H1 (cell line): ENCODE measurements at regions not wholly inside any gene's neighbourhood (a gene's known extent, or its start where the extent isn't known, plus 50 kb on each side); places are given as distances from the start of the nearest gene placed in this dataset.

Source experiments
- CTCF ChIA-PET: fragments of 300-600 bp; sonication (Branson Sonifier 250); formaldehyde crosslinking; loops from one replicate; lab custom pipeline; 2021; ENCODE audit not compliant: partially characterized antibody; lab: Charles Lee
- POLR2A ChIA-PET: fragments of 300-600 bp; sonication (Branson Sonifier 250); formaldehyde crosslinking; loops from one replicate; lab custom pipeline; 2021; ENCODE audit warnings: inconsistent platforms; ENCODE audit not compliant: partially characterized antibody; lab: Charles Lee
- DNase-seq, 2 experiments: peaks; one replicate each; pipeline versions ENCODE4 v3.0.0 to v3.0.0-alpha.2; 2010 to 2022; ENCODE audit warnings: low spot score in 2 of 2, low read depth in 1 of 2, mixed read lengths in 1 of 2
- FAIRE-seq: peaks from 2 replicates; lab custom pipeline; 2011; peaks lifted over from hg19 to GRCh38; lab: Jason Lieb, UNC
- H2AFZ ChIP-seq: 2 replicates; pipeline ENCODE4 v1.8.1; 2012; ENCODE audit warnings: low read length, inconsistent platforms
- H2AK5ac ChIP-seq: 2 replicates; pipeline ENCODE4 v1.6.1; 2013; ENCODE audit warnings: low read depth, low read length
- H2BK120ac ChIP-seq: replicated peaks from 2 replicates; pipeline ENCODE3; 2013; ENCODE audit warnings: low read depth, low read length, inconsistent platforms
- H2BK12ac ChIP-seq: 2 replicates; pipeline ENCODE4 v1.6.1; 2013; ENCODE audit warnings: low read depth, low read length
- H2BK15ac ChIP-seq: 2 replicates; pipeline ENCODE4 v1.6.1; 2013; ENCODE audit warnings: low read length
- H2BK20ac ChIP-seq: 2 replicates; pipeline ENCODE4 v1.6.1; 2013; ENCODE audit warnings: low read length
- H2BK5ac ChIP-seq: 2 replicates; pipeline ENCODE4 v1.6.1; 2013; ENCODE audit warnings: low read depth, low read length
- H3K14ac ChIP-seq: 2 replicates; pipeline ENCODE4 v1.6.1; 2013; ENCODE audit warnings: inconsistent platforms; ENCODE audit not compliant: insufficient read length
- H3K18ac ChIP-seq: 2 replicates; pipeline ENCODE4 v1.6.1; 2013; ENCODE audit warnings: low read length; ENCODE audit errors: extremely low read depth
- H3K23ac ChIP-seq: 2 replicates; pipeline ENCODE4 v1.6.1; 2013; ENCODE audit warnings: inconsistent platforms; ENCODE audit not compliant: insufficient read length
- H3K23me2 ChIP-seq: 2 replicates; pipeline ENCODE4 v1.6.1; 2013; ENCODE audit warnings: low read depth, low read length
- H3K27ac ChIP-seq: 2 replicates; pipeline ENCODE4 v1.6.1; 2011; ENCODE audit warnings: low read depth, low read length, inconsistent platforms
- H3K27me3 ChIP-seq, 4 experiments: replicated peaks in 1 of 4; 1 replicate in 1 of 4; 2 replicates in 3 of 4; pipeline versions ENCODE4 v1.6.1 to v1.8.1; 2011 to 2013; ENCODE audit warnings: low read length in 3 of 4, mild to moderate bottlenecking in 3 of 4, inconsistent platforms in 2 of 4, mixed read lengths in 2 of 4, moderate library complexity in 1 of 4; ENCODE audit not compliant: control insufficient read depth in 3 of 4, insufficient read depth in 3 of 4; ENCODE audit errors: extremely low read depth in 1 of 4
- H3K36me3 ChIP-seq, 4 experiments: 2 replicates each; pipeline versions ENCODE4 v1.6.1 to v1.8.1; 2011 to 2013; ENCODE audit warnings: mild to moderate bottlenecking in 4 of 4, low read length in 3 of 4, moderate library complexity in 2 of 4, control low read depth in 1 of 4, inconsistent platforms in 1 of 4; ENCODE audit not compliant: insufficient read depth in 4 of 4, control insufficient read depth in 2 of 4
- H3K4ac ChIP-seq: replicated peaks from 2 replicates; pipeline ENCODE3; 2013; ENCODE audit warnings: low read length, low read depth, mixed read lengths, inconsistent platforms; ENCODE audit not compliant: insufficient read length
- H3K4me1 ChIP-seq, 4 experiments: replicated peaks in 1 of 4; 1 replicate in 1 of 4; 2 replicates in 3 of 4; pipeline versions ENCODE4 v1.6.1 to v1.8.1; 2011 to 2013; ENCODE audit warnings: low read length in 3 of 4, inconsistent platforms in 2 of 4, mixed read lengths in 1 of 4; ENCODE audit not compliant: insufficient read depth in 4 of 4, control insufficient read depth in 3 of 4
- H3K4me2 ChIP-seq, 2 experiments: 2 replicates each; pipeline versions ENCODE4 v1.6.1 to v1.8.1; 2011 to 2013; ENCODE audit warnings: low read depth in 2 of 2, low read length in 2 of 2, control low read depth in 1 of 2, inconsistent platforms in 1 of 2, mild to moderate bottlenecking in 1 of 2; ENCODE audit not compliant: insufficient read depth in 1 of 2
- H3K4me3 ChIP-seq, 4 experiments: fragments of 200-600, 300-600 bp in 1 of 4; sonication (generic), shearing (Covaris generic), sonication (Bioruptor Twin) in 1 of 4; 2 replicates each; pipeline versions ENCODE4 v1.5.1 to v1.8.1; 2011 to 2016; ENCODE audit warnings: low read length in 4 of 4, low read depth in 3 of 4, control low read depth in 2 of 4, inconsistent platforms in 2 of 4, mild to moderate bottlenecking in 2 of 4, mixed read lengths in 1 of 4, moderate library complexity in 1 of 4; ENCODE audit not compliant: insufficient read depth in 2 of 4; ENCODE audit errors: extremely low read depth in 1 of 4
- H3K56ac ChIP-seq: replicated peaks from 2 replicates; pipeline ENCODE3; 2013; ENCODE audit warnings: low read depth, mild to moderate bottlenecking, mixed read lengths, low read length, inconsistent platforms; ENCODE audit not compliant: insufficient read length
- H3K79me1 ChIP-seq: 2 replicates; pipeline ENCODE4 v1.6.1; 2013; ENCODE audit warnings: low read depth, low read length, control low read depth
- H3K79me2 ChIP-seq, 2 experiments: 2 replicates each; pipeline versions ENCODE4 v1.6.1 to v1.8.1; 2012 to 2013; ENCODE audit warnings: low read length in 2 of 2, mild to moderate bottlenecking in 2 of 2, inconsistent platforms in 1 of 2; ENCODE audit not compliant: insufficient read depth in 2 of 2, control insufficient read depth in 1 of 2
- H3K9ac ChIP-seq, 4 experiments: replicated peaks in 1 of 4; 1 replicate in 1 of 4; 2 replicates in 3 of 4; pipeline versions ENCODE4 v1.6.1 to v1.8.1; 2011 to 2013; ENCODE audit warnings: low read depth in 3 of 4, low read length in 3 of 4, control low read depth in 2 of 4, mild to moderate bottlenecking in 2 of 4, moderate library complexity in 2 of 4, inconsistent platforms in 1 of 4; ENCODE audit errors: extremely low read depth in 1 of 4
- H3K9me3 ChIP-seq, 2 experiments: 2 replicates each; pipeline versions ENCODE4 v1.6.1 to v1.8.1; 2012 to 2013; ENCODE audit warnings: mild to moderate bottlenecking in 2 of 2, moderate library complexity in 2 of 2, control low read depth in 1 of 2, inconsistent platforms in 1 of 2, low read depth in 1 of 2, low read length in 1 of 2, mixed read lengths in 1 of 2; ENCODE audit not compliant: insufficient read depth in 2 of 2
- H4K20me1 ChIP-seq, 2 experiments: replicated peaks in 1 of 2; 2 replicates each; pipeline versions ENCODE3 to v1.8.1; 2011 to 2013; ENCODE audit warnings: inconsistent platforms in 2 of 2, low read length in 2 of 2, mild to moderate bottlenecking in 1 of 2; ENCODE audit not compliant: insufficient read depth in 2 of 2, control insufficient read depth in 1 of 2
- H4K5ac ChIP-seq: 2 replicates; pipeline ENCODE4 v1.6.1; 2013; ENCODE audit warnings: low read length, low read depth, mixed read lengths, inconsistent platforms; ENCODE audit not compliant: insufficient read length
- H4K8ac ChIP-seq: 2 replicates; pipeline ENCODE4 v1.8.0; 2013; ENCODE audit warnings: mild to moderate bottlenecking, moderate library complexity, low read length, inconsistent platforms; ENCODE audit not compliant: insufficient read depth; ENCODE audit errors: extremely low read depth
- H4K91ac ChIP-seq: replicated peaks from 2 replicates; pipeline ENCODE3; 2013; ENCODE audit warnings: low read length, mixed read lengths, inconsistent platforms; ENCODE audit not compliant: insufficient read length
- BCL11A ChIP-seq, 2 experiments: IDR thresholded peaks; one replicate each; pipeline ENCODE4 v1.6.1; 2011; ENCODE audit warnings: low read depth in 2 of 2, low read length in 2 of 2, mild to moderate bottlenecking in 2 of 2
- CHD2 ChIP-seq: IDR thresholded peaks from 2 replicates; pipeline ENCODE4 v1.6.1; 2012; ENCODE audit warnings: low read length, improper control_type of control experiment
- CREB1 ChIP-seq: IDR thresholded peaks from 2 replicates; pipeline ENCODE4 v1.6.1; 2012; ENCODE audit warnings: inconsistent platforms
- CTBP2 ChIP-seq: IDR thresholded peaks from 2 replicates; pipeline ENCODE4 v1.7.0; 2011; ENCODE audit warnings: borderline replicate concordance, mild to moderate bottlenecking, moderate library complexity, mixed read lengths, low read length; ENCODE audit not compliant: insufficient read depth, insufficient read length
- EGR1 ChIP-seq: IDR thresholded peaks from 2 replicates; pipeline ENCODE4 v1.6.1; 2011; ENCODE audit warnings: low read depth, low read length, borderline replicate concordance
- GTF2F1 ChIP-seq: IDR thresholded peaks from 2 replicates; pipeline ENCODE4 v1.6.1; 2012; ENCODE audit warnings: low read depth, low read length, improper control_type of control experiment, borderline replicate concordance
- HDAC6 ChIP-seq: IDR thresholded peaks from one replicate; pipeline ENCODE4 v1.7.1; 2012; ENCODE audit warnings: low read depth, mild to moderate bottlenecking, inconsistent platforms, low read length, moderate library complexity
- JUN ChIP-seq: IDR thresholded peaks from 2 replicates; pipeline ENCODE4 v1.6.1; 2011; ENCODE audit warnings: low read depth, mild to moderate bottlenecking, improper control_type of control experiment, low read length
- KDM4A ChIP-seq: IDR thresholded peaks from one replicate; pipeline ENCODE4 v1.7.1; 2012; ENCODE audit warnings: low read depth, mild to moderate bottlenecking, moderate library complexity, low read length, inconsistent platforms; ENCODE audit not compliant: severe bottlenecking
- KDM5A ChIP-seq: fragments of 200-600 bp; IDR thresholded peaks from 2 replicates; pipeline ENCODE4 v1.7.1; 2012; ENCODE audit warnings: mild to moderate bottlenecking, low read length, inconsistent platforms, mixed read lengths
- MAX ChIP-seq: IDR thresholded peaks from 2 replicates; pipeline ENCODE4 v1.6.1; 2012; ENCODE audit warnings: inconsistent platforms
- POLR2A ChIP-seq, 2 experiments: IDR thresholded peaks; 1 replicate in 1 of 2; 2 replicates in 1 of 2; pipeline ENCODE4 v1.6.1; 2011; ENCODE audit warnings: low read depth in 2 of 2, low read length in 2 of 2, mild to moderate bottlenecking in 2 of 2; ENCODE audit errors: control extremely low read depth in 1 of 2
- RBBP5 ChIP-seq: IDR thresholded peaks from 2 replicates; pipeline ENCODE4 v1.7.1; 2012; ENCODE audit warnings: low read depth, mild to moderate bottlenecking, inconsistent platforms, low read length, moderate library complexity, borderline replicate concordance
- RFX5 ChIP-seq: IDR thresholded peaks from 2 replicates; pipeline ENCODE4 v1.6.1; 2011; ENCODE audit warnings: low read depth, low read length, improper control_type of control experiment, borderline replicate concordance
- SP4 ChIP-seq: IDR thresholded peaks from 2 replicates; pipeline ENCODE4 v1.6.1; 2012; ENCODE audit warnings: low read length, inconsistent platforms
- TCF12 ChIP-seq: IDR thresholded peaks from 2 replicates; pipeline ENCODE4 v1.6.1; 2011; ENCODE audit warnings: low read depth, mild to moderate bottlenecking, low read length
- WGBS, 2 experiments: shearing (Covaris generic) in 1 of 2; methylation state at CpG; one replicate each; pipeline versions ENCODE4 v1.1.6 to v1.1.7; 2013 to 2015; ENCODE audit warnings: low lambda C conversion rate in 2 of 2, mixed read lengths in 2 of 2, inconsistent platforms in 1 of 2, low coverage in 1 of 2, missing lambda C conversion rate in 1 of 2; ENCODE audit not compliant: insufficient replicate concordance in 2 of 2, insufficient coverage in 1 of 2, insufficient read length in 1 of 2; ENCODE audit errors: extremely low coverage in 1 of 2, missing lambda C conversion rate in 1 of 2; 5-methylcytosine and 5-hydroxymethylcytosine counted together

GRCh38 chr14:97080991-97081390 is 283.8 kb downstream of the VRK1 start:
- no peak for FAIRE-seq
- H4K91ac ChIP-seq = no peak overlapping the region
- TF ChIP-seq CHD2 (no peak), EGR1 (no peak), CTBP2 (no peak), HDAC6 (no peak), GTF2F1 (no peak), SP4 (no peak), CREB1 (no peak), KDM5A (no peak), BCL11A (IDR thresholded peaks at IDR 0.05; ENCODE audit: low read depth in 2 of 2, low read length in 2 of 2) (no peak), RBBP5 (no peak), JUN (no peak), MAX (no peak), TCF12 (no peak), KDM4A (no peak), POLR2A (IDR thresholded peaks at IDR 0.05; ENCODE audit: control extremely low read depth in 1 of 2, low read depth in 2 of 2, low read length in 2 of 2) (no peak), RFX5 (no peak)

More at GRCh38 chr14:97080991-97081390, 283.8 kb downstream of the VRK1 start:
- no peak overlapping the region for H3K18ac ChIP-seq
- H2AK5ac ChIP-seq = no peak overlapping the region
- H3K79me1 ChIP-seq = no peaks in the 10 kb centered on the region; the same call in 1 of the 2 replicates
- H4K20me1 ChIP-seq = no peaks in the 10 kb centered on the region
- POLR2A ChIA-PET = interaction anchor here (1.3 kb wide), 1 partner anchor 10 kb away, joined by 3 read pairs; no protein-coding TSS in a partner anchor
- H3K23ac ChIP-seq = no peak overlapping the region
- WGBS, 2 experiments = 93% methylated on average over 2 of the region's 2 CpGs; no CpG with 5 or more reads in 1 of the 2 experiments
- H3K27ac ChIP-seq = no peak overlapping the region
- H3K23me2 ChIP-seq = no peaks in the 10 kb centered on the region
- H3K79me2 ChIP-seq = no peaks in the 10 kb centered on the region
- H3K4me3 ChIP-seq = no peak overlapping the region
- no peak overlapping the region for H2BK120ac ChIP-seq
- H3K9ac ChIP-seq = no peak overlapping the region
- no peak overlapping the region for H2BK12ac ChIP-seq
- DNase-seq = no peak
- no peak overlapping the region for H2AFZ ChIP-seq
- no peak overlapping the region for H2BK5ac ChIP-seq
- H3K27me3 ChIP-seq = no peaks in the 10 kb centered on the region
- no peak overlapping the region for H2BK15ac ChIP-seq
- H4K8ac ChIP-seq = no peak overlapping the region
- no peak overlapping the region for H2BK20ac ChIP-seq
- H3K36me3 ChIP-seq = no peaks in the 10 kb centered on the region
- no peak overlapping the region for H4K5ac ChIP-seq
- no peaks in the 10 kb centered on the region; a peak in 1 of 4 replicates for H3K9me3 ChIP-seq
- H3K4me1 ChIP-seq = no peaks in the 10 kb centered on the region; a peak in 1 of 7 replicates
- no peak overlapping the region for H3K4me2 ChIP-seq
- no peak overlapping the region for H3K14ac ChIP-seq
- H3K56ac ChIP-seq = no peak overlapping the region
- H3K4ac ChIP-seq = no peak overlapping the region
- CTCF ChIA-PET = interaction anchor here (1.0 kb wide), 1 partner anchor 14 kb away, joined by 3 read pairs; no protein-coding TSS in a partner anchor
